ENCODE measurements at regions not wholly inside any gene's neighbourhood (a gene's known extent, or its start where the extent isn't known, plus 50 kb on each side); places are given as distances from the start of the nearest gene placed in this dataset.

DNA sequence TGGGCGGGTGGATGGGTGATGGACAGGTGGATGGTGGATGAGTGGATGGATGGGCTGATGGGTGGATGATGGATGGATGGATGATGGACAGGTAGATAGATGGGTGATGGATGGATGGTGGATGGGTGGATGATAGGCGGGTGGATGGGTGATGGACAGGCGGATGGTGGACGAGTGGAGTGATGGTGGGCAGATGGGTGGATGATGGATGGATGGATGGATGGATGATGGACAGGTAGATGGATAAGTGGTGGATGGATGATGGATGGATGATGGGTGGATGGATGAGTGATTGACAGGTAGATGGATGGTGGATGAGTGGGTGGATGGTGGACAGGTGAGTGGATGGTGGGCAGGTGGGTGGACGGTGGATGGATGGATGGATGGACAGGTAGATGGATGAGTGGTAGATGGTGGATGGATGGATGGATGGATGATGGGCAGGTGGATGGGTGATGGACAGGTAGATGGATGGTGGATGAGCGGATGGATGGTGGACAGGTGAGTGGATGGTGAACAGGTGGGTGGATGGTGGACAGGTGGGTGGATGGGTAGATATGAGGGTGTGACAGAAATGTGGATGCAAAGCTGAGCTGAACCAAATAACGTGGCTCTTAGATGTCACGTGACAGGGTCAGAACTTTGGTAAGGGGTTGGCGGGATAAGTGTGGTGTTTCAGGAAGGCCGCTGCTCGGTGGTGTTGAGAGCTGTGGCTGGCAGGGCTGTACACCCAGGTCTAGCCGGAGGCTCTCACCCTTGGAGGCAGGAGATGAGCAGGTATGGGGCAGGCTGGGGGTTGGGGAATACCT, 234.3 kb upstream of the CIBAR2 start:
- TF ChIP-seq POLR2A (IDR thresholded peaks at IDR 0.05): no peak
- TF ChIP-seq, protein P1, sequence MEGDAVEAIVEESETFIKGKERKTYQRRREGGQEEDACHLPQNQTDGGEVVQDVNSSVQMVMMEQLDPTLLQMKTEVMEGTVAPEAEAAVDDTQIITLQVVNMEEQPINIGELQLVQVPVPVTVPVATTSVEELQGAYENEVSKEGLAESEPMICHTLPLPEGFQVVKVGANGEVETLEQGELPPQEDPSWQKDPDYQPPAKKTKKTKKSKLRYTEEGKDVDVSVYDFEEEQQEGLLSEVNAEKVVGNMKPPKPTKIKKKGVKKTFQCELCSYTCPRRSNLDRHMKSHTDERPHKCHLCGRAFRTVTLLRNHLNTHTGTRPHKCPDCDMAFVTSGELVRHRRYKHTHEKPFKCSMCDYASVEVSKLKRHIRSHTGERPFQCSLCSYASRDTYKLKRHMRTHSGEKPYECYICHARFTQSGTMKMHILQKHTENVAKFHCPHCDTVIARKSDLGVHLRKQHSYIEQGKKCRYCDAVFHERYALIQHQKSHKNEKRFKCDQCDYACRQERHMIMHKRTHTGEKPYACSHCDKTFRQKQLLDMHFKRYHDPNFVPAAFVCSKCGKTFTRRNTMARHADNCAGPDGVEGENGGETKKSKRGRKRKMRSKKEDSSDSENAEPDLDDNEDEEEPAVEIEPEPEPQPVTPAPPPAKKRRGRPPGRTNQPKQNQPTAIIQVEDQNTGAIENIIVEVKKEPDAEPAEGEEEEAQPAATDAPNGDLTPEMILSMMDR (IDR thresholded peaks at IDR 0.05): no peak
- no peak for TF ChIP-seq POLR2AphosphoS5 (IDR thresholded peaks at IDR 0.05; ENCODE audit: insufficient read depth in 1 of 2, low read depth in 1 of 2)

All from vagina (tissue), 2 donors.